Neural crest cell (in vitro differentiated cells): ENCODE measurements at regions not wholly inside any gene's neighbourhood (a gene's known extent, or its start where the extent isn't known, plus 50 kb on each side); places are given as distances from the start of the nearest gene placed in this dataset.
A peak's percentile ranks its signal among the peaks of the same experiment; 100 is the strongest.

Experiments used
- DNase-seq: peaks from one replicate; pipeline ENCODE4 v3.0.0; 2021; ENCODE audit warnings: low read depth, mixed read lengths, low spot score
- H3K27ac Mint-ChIP-seq: one replicate; pipeline ENCODE4 v1.8.0; 2021; ENCODE audit warnings: mild to moderate bottlenecking, mixed read lengths; ENCODE audit not compliant: unreplicated experiment
- H3K27me3 Mint-ChIP-seq: 2 replicates; pipeline ENCODE4 v1.8.0; 2021; ENCODE audit warnings: low read depth, mild to moderate bottlenecking, mixed read lengths
- H3K36me3 Mint-ChIP-seq: 2 replicates; pipeline ENCODE4 v1.8.0; 2021; ENCODE audit warnings: low read depth, mild to moderate bottlenecking, mixed read lengths
- H3K4me1 Mint-ChIP-seq: 2 replicates; pipeline ENCODE4 v1.8.0; 2021; ENCODE audit warnings: mixed read lengths
- H3K4me3 Mint-ChIP-seq: one replicate; pipeline ENCODE4 v1.8.0; 2021; ENCODE audit warnings: mild to moderate bottlenecking, mixed read lengths
- H3K9me3 Mint-ChIP-seq: 2 replicates; pipeline ENCODE4 v1.8.0; 2021; ENCODE audit warnings: mixed read lengths
- CTCF ChIP-seq: fragments of 200-600 bp; sonication (generic); conservative IDR thresholded peaks from 2 replicates; pipeline ENCODE4 v1.5.0; 2021; ENCODE audit warnings: antibody characterized with exemption, mild to moderate bottlenecking

DNA sequence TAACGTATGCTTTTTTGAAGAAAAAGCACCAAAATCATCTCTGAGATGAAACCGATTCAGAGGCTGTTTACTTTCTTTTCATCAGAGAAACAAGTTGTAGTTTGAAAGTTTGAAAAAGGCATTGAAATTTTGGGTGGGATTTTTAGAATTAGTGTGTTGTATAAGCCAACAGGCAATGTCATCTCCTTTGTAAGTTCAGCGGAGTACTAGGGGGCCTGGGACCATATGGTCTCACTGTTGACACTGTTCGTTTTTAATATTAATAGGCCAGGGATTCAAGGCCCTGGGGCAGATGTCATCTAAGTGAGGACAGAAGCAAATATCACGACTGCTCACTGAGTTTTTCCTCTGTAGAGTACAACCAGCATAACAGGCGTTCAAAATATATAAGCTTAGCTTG, 256.2 kb upstream of the RARB start:
- TF ChIP-seq CTCF, result no peak
- Mint-ChIP-seq H3K4me1 (peaks cover 16% of the 10 kb centered on the region), H3K27me3 (no peaks in the 10 kb centered on the region), H3K27ac (peak overlapping the region; percentile 43), H3K4me3 (peak overlapping the region; percentile 6), H3K9me3 (peaks cover 12% of the 10 kb centered on the region), H3K36me3 (peaks cover 15% of the 10 kb centered on the region)
- no peak for DNase-seq

- peaks cover 16% of the 10 kb centered on the region for H3K4me1 Mint-ChIP-seq
- H3K4me3 Mint-ChIP-seq, result no peak overlapping the region
- peaks cover 7% of the 10 kb centered on the region for H3K36me3 Mint-ChIP-seq
- H3K9me3 Mint-ChIP-seq, result peaks cover 5% of the 10 kb centered on the region
- DNase-seq, result no peak
- no peak overlapping the region for H3K27ac Mint-ChIP-seq
- H3K27me3 Mint-ChIP-seq, result no peaks in the 10 kb centered on the region
- TF ChIP-seq CTCF, result no peak
Measured at GRCh38 chr3:25173606-25174005, 254.5 kb upstream of the RARB start.

DNA sequence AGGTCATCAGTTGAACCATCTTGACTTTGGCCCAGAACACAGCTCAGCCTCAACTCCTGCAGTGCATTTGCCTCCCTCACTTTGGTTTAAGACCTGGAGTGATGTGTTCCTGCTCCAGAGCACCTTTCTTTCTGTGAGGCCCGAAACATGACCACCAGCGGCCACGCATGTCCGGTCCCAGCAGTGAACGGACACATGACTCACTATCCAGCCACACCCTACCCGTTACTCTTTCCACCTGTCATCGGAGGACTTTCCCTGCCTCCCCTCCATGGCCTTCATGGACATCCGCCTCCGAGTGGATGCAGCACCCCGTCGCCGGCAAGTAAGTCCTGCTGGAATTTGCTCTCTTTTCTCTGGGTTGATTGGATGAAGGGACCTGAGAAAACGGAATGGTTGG, 253.8 kb upstream of the RARB start:
- Mint-ChIP-seq H3K4me1 (peaks cover 16% of the 10 kb centered on the region), H3K27me3 (no peaks in the 10 kb centered on the region), H3K27ac (peak overlapping the region; percentile 59), H3K36me3 (peaks cover 2% of the 10 kb centered on the region), H3K4me3 (no peak overlapping the region), H3K9me3 (no peaks in the 10 kb centered on the region)
- TF ChIP-seq CTCF, result no peak
- no peak for DNase-seq

DNA sequence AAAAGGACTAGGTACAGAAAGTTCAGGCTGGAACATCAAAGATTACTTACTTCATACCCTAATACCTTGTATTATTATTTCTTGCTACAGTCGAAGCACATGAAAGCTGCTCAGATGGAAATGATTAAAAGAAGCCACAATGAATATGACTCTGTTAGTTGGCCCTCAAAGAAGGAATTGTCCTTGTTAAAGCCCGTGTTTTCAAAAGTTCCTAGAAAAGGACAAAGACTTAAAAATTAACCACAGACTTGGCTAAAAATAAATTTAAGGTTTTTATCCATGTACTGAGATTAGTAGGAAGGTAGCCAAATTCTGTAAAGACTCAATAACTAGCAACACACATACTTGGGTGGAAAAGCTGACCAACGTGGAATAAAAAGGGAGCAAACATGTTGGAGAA, 251.0 kb upstream of the RARB start:
- no peak for DNase-seq
- TF ChIP-seq CTCF, result no peak
- Mint-ChIP-seq H3K27ac (no peak overlapping the region), H3K4me1 (peaks cover 6% of the 10 kb centered on the region), H3K4me3 (no peak overlapping the region), H3K36me3 (peaks cover 5% of the 10 kb centered on the region), H3K9me3 (peaks cover 9% of the 10 kb centered on the region), H3K27me3 (no peaks in the 10 kb centered on the region)

- TF ChIP-seq CTCF, result no peak
- Mint-ChIP-seq H3K27ac (no peak overlapping the region), H3K27me3 (no peaks in the 10 kb centered on the region), H3K36me3 (peaks cover 5% of the 10 kb centered on the region), H3K9me3 (peaks cover 9% of the 10 kb centered on the region), H3K4me3 (no peak overlapping the region), H3K4me1 (no peaks in the 10 kb centered on the region)
- no peak for DNase-seq
Measured at GRCh38 chr3:25178672-25179071, 249.4 kb upstream of the RARB start.

- DNase-seq, result no peak
- Mint-ChIP-seq H3K9me3 (peaks cover 9% of the 10 kb centered on the region), H3K36me3 (peaks cover 5% of the 10 kb centered on the region), H3K27me3 (no peaks in the 10 kb centered on the region), H3K4me3 (no peak overlapping the region), H3K27ac (no peak overlapping the region), H3K4me1 (peaks cover 4% of the 10 kb centered on the region)
- no peak for TF ChIP-seq CTCF
Measured at GRCh38 chr3:25181096-25181495, 247.0 kb upstream of the RARB start.
